HG02642 (cell line): ENCODE measurements at regions not wholly inside any gene's neighbourhood (a gene's known extent, or its start where the extent isn't known, plus 50 kb on each side); places are given as distances from the start of the nearest gene placed in this dataset.

Experiments used
- ATAC-seq: cut with Tn5 transposase; IDR thresholded peaks from one replicate; pipeline ENCODE4 v1.9.1; 2021; ENCODE audit warnings: mild to moderate bottlenecking; ENCODE audit not compliant: unreplicated experiment, poor library complexity

DNA sequence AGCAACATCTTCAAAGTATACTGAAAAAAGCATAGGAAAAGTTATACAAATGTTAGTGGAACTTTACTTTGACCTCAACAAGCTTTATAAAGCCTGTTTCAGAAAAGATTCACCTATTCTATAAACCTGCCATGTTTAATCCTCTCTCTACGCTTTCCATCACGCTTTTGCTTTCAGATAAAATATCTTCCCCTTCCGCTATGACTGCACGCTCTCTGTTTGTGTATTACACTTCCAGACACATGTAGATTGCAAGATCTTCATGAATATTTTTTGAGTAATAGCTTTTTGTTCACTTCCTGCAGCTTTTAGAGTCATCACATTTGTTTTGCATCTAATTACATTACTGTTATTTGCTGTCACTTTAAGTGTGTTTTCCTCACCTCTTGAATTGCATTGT lies 271.4 kb downstream of the RASSF9 start:
- ATAC-seq: no peak

DNA sequence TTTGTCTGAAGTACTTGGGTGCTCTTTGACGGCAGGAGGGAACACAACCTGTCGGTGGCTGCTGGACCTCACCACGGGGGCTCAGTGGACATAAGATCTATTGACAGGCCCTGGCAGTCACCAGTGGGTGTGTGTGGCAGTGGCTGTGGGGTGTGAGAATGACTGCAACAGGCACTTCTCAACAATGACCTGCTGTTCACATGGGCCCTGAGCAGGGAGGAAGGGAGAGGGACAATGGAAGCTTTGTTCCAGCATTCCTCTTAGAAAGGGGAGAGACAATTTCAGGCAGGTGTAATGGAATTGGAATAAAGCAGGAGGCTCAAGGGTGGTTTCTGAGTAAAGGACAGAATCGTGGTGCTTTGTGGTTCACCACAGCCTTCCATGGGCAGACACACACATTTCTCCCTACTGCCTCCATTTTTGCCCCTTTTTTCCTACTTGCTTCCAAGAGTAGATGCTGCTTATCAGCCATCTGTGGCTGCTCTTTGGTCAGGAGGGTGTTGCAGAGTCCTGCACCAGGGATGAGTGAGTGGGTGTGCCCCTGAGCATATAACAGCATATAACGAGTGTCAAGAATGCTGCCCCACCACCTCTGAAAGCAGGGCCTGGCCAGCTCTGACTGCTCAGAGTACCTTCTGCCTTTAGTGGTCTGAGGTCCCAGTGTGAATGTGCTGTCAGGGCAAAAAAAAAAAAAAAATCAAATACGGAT lies 267.7 kb downstream of the RASSF9 start:
- no peak for ATAC-seq

DNA sequence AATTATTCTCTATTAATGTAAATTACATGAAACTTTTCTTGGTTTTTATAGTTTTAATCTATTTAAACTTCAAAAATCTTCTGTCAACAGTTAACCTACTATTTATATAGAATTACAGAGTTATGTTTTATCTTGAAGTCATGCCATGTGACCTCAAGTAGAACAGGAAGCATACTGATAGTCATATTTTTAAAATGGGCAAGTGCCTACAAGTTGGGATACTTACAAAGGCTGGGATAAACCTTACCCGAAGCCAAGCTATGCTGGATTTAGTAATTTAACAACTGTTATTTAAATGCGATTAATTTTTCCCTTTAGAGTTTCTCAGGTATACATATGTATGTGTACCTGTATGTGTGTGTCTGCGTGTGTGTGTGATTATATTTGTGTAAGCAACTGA lies 266.9 kb downstream of the RASSF9 start:
- no peak for ATAC-seq

DNA sequence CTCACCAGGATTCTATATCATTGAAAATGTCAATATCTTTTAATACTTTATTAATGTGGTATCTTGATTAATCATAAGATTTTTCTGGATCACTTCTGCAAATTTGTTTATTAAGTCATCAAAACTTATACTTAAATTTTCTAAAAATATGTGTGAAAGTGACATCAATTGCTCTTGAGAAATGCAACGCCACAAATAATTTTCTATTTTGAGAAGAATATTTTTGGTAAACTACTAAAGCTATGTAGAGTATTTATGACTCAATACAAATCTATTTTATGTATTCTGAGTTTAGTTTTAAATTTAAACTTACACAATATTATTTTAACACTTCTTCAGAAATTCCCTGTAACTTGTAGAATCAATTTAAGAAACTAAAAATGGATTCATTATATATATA lies 263.3 kb downstream of the RASSF9 start:
- ATAC-seq: no peak

DNA sequence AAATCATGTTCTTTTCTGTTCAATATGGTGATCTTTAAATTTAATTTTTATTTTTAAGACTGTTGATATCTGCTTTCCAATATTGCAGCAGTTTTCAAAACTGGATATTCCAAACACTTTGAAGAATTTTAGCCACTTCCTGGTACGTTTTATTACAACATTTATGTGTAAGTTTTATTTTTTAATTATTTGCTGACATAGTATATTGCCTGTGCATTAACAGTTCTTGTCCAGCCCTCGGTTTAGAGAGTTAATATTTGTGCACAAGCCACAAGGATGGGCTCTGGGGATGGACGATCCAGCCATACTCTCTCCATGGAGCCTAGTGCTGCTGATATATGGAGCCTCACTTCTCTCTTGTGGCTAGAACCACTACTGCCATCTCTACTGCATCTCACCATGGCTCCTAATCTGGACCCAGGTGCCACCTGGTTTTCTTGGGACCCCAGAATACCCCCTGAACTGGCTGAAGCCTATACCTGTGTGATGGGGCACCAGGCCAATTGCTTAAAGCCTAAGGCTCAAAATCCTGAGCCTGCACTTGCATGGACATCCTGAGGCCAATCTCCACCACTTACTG lies 262.5 kb downstream of the RASSF9 start:
- no peak for ATAC-seq

DNA sequence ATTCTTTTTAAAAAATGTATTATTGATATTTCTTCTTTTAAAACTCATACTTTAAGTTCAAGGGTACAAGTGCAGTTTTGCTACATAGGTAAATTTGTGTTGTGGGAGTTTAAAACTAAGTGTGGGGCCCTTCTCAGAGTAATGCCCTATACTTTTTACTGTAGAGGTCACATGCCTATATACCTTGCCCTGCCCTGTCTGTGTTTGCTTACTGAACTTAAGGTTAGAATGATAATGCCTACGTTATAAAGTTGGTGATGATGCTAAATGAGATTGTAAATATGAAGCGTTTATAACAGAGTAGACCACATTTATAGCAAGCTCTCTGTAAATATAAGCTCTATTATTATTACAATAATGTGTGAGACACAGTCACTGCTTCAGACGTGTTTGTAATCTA lies 261.9 kb downstream of the RASSF9 start:
- ATAC-seq: no peak

DNA sequence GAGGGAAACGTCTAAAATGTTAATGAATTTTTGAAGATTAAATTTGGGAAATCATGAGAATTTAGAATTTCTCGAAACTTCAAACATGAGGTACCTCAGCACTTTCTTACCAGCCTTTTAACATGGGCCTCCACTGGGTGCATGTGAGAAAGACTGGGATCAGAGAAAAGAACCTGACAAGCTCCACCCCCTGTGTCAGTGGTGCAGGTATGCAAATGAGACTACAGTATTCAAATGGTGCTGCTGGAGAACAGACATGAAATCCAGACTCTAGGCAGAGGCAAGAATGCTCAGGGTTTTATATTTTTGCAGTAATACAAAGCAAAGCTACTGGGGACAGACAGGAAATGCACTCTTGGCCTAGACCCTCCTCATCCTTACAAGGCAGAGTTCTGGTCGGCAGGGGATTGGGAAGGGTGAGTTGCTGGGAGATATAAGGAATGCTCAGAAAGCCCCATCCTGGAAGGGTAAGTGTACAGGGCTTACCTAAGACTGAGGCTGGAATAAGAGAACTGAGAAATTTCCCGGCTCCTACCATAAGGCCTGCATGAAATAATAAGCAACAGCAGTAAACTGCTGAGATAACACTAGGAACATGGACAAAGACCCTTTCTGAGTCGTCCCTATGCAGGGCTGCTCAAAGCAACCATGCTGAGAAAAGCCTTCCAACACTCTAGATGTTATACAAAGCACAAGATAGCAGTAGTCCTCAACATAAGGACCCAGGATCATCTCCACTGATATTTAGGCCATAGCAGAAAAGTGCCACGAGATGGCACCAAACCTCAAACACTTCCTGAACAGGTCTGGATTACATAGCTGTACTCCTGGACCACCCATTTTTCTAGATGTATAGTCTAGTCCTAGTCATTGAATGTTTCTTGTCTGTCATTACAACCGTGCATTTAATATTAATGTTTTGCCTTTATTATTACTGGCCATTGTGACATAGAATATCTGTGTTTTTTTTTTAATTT lies 260.8 kb downstream of the RASSF9 start:
- peak; percentile 99 for ATAC-seq

DNA sequence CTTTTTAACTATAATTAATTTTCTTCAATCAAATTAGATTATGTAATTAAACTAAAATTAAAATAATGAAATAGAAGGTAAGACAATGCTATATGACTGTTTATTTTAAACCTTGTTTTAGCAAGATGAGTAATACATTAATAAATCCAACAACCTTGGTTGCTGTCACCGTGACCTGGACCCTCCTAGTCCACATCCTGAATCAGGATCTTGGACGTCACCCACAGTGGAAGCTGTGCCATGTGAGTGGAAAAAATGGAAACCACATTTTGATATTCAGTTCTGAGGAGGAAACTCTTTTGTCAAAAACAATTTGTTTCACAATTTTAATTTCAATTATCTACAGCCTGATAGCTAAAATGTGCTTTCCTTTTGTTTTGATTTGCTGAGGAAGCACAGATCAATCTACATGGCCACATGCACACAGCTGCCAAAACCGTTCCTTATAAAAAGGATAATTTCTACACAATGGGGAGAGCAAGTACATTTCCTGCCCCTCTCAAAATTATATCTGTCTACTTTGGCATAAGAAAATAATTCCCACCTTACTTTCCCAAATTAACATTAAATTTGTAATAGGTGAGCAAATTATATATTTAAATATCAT lies 255.5 kb downstream of the RASSF9 start:
- no peak for ATAC-seq

DNA sequence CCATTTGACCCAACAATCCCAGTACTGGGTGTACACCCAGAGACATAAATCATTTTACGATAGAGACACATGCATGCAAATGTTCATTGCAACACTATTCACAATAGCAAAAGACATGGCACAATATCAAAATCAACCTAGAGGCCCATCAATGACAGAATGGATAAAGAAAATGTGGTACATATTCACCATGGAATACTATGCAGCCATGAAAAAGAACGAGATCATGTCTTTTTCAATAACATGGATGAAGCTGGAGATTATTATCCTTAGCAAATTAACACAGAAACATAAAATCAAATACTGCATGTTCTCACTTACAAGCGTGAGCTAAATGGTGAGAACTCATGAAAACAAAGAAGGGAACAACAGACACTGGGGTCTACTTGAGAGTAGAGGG lies 249.1 kb downstream of the RASSF9 start:
- ATAC-seq: no peak

DNA sequence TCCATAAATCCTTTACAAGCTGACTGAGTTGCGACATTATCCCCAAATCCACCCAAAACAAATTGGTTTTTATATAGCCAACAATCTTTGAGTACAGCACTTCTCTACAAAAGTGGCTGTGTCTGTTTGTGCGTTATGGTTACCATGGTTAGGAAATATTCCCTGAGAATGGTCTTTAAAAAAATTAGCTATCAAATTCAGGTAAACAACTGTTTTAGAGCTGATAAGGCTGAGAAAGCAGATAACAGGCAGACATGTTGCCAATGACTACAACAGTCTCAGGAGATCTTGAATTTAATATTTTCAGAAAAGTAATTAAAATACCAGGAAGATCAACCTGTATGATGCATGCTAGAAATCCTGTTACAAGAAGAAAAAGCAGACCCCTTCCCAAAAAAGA lies 248.0 kb downstream of the RASSF9 start:
- ATAC-seq: no peak

DNA sequence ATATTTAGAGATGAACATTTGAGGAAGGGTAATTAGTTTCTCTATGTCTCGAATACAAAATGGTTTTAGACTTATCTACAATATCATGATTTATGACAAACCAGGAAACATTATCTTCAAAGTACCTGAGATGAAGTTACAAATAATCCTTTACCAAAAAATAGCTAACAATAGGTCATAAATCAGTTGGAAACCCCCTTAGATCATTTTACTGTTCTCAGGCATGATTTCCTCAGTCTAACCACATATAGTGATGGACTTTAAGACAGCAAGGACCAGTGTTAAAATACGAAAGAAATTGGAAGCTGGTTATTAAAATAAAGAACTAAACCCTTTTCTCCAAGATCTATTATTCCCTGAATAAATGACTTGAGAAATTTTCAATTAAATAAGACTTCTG lies 235.4 kb downstream of the RASSF9 start:
- no peak for ATAC-seq

DNA sequence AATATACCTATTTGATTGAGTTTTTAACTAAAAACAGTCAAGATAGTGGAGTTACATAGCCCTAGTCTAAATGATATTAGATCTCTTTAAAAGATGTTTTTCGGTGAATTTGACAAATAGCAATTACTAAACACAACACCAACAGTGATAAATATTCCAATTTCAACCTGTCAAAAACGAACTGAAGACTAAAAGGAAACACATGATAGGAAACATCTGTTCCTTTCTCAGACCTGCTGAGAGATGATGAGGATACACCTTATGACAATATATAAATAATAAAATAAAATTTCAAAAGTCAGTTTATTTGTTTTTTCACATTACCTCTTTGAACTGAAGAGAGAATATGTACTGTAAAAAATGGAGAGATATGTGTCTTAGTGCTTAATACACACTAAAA lies 232.7 kb downstream of the RASSF9 start:
- ATAC-seq: no peak

DNA sequence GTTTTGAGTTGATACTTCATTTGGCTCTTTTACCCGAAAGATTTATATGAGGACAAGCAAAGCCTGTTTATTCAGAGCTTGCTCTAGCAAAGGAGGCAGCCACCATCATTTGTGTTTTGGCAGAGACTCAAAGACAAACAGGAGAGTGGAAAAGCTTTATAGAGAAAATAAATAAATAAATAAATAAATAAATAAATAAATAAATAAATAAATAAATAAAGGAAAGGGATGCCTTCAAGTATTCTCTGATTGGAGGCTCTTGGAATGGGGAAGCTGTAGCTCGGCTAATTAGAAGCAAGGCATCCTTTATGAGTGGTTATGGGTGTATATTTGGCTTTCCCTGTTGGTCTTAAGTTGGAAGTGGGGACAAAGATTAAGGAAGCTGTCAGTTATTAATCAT lies 229.8 kb downstream of the RASSF9 start:
- no peak for ATAC-seq

DNA sequence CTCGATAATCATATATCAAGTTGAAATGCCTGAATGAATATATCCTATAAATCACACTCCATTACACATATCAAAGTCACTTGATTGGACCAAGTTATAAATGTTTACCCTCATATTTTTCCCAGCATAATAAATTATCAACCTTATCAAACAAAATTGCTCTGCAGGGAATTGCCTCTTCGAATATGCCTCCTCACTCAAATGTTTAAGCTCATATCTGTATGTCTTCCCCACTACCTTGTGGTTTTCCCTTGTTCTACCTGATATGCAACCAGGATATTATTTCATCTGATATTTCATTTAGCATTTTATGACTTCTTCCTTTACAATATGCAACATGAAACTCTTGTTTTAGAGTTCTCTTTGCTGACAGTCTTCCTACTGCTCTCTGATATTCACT lies 226.4 kb downstream of the RASSF9 start:
- ATAC-seq: no peak

DNA sequence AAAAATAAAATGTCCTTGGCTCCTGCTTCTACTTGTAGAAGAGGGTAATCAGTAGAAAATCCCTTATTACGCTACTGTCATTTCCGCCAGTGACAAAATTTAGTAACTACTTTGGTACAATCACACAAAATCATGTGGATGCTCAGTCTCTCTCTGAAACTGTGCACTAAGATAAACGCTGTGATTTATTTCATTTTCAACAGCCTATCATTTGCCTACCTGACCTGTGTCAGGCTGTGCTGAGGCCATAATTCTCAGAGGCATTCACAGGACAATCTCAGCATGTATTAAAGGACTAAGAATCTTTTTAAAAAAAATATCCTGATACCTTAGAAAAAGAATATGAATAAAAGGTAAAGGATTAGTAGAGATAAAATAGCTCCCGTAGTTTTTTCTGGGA lies 226.0 kb downstream of the RASSF9 start:
- ATAC-seq: no peak

DNA sequence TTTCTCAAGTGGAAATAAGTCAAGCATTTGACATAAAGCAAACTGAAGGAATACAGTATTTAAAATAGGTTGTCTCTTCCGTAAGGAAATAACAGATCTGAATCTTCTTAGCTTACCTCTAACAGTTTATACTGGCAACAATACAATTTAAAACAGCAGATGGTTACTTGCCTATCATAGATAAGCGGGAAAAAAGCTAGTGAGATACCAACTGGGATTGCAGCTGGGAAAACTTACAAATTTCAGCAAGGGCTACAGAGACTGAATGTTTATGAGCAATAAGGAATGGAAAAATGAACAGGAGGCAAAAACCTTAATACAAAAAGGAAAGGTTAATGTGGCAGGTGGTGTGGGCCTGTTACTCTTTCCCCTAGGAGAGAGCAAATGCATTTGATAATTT lies 220.0 kb downstream of the RASSF9 start:
- no peak for ATAC-seq

DNA sequence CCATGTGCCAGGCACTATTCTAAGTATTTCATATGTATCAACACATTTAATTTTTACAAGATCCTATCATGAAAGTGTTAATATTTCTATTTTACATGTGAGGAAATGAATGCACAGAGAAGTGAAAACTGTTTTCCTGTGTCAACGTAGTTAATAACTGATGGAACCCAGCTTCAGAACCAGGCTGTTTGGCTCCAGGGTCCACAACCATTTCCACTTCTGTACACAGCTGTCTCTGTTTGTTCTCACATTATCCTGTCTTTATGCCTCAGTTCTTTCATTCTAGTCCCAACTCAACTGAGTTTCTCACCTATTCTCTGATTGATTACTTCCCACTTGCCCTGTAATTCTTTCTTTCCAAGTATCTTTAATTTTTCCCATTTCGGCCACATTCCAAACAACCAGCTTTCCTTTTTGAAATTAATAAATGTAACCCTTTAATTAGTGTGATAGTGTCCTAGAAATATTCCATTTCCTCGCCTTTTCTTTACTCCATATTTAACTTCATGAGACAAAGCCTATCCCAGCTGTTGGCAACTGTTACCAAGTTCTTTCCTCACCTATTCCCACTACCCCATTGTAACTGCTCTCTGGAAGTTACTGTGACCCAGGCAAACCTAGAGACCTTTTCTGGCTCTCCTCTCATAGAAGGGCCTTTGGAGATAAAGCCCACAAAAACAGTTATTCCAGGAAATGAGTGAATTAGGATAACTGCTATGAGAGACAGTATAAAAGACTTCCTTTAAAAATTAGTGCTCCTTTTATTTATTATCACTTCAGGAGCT lies 218.7 kb downstream of the RASSF9 start:
- no peak for ATAC-seq

DNA sequence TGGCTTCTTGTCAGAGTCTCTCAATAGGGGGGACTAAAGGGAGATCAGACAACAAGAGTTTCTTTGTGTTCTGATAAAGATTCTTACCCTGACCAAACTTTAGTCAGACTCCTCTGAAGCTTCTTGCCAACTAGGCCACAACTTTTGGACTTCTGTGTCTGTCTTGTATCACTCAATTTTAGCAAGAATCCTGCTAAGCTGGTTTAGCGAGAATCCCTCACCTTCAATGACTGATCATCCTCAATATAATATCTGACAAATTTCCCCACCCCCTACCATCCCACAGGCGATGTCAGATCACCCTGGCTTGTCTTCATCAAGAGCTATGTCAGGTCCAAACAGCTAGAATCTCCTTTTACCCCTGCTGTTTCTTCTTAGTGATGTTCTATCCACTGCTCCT lies 215.2 kb downstream of the RASSF9 start:
- ATAC-seq: no peak

DNA sequence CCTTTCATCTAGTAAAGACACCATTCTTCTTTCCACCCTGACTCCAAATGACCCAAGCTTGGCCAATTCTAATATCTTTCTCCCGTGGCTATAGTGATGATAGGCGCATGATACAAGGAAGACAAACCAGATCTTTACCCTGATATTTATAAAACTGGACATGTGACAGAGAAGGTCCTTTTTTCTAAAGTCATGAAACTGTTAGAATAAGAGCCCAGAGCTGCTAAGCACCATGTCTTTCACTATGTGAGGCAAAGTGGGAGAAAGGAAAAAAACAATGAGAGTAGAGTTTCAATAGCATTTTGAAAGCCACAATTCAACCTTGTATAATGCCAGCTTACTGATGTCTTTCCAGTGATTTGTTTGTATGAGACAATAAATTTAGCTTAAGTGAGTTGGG lies 212.4 kb downstream of the RASSF9 start:
- no peak for ATAC-seq

DNA sequence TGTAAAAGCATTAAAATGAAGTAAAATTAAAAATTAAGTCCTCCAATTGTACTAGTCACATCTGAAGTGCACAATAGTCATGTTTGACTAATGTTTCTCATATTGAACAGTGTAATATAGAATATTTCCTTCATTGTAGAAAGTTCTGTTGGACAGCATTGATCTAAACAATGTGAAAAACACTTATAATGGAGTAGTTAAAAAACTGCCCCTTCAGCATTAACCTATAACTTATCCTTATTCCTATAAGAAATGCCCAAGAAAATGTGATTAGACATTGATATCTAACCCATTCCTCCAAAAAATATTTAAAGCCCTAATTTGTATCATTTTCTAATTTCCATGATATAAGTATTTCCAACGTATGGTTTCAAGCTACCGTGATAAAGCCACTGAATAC lies 210.7 kb downstream of the RASSF9 start:
- ATAC-seq: no peak
